Fibroblast of lung (primary cell): ENCODE measurements at regions not wholly inside any gene's neighbourhood (a gene's known extent, or its start where the extent isn't known, plus 50 kb on each side); places are given as distances from the start of the nearest gene placed in this dataset.
A peak's percentile ranks its signal among the peaks of the same experiment; 100 is the strongest.

Experiments used
- DNase-seq, 2 donors: peaks; one replicate each; pipeline versions ENCODE4 v3.0.0 to v3.0.0-alpha.2; 2010; ENCODE audit warnings: low read depth in 2 of 2
- H2AFZ ChIP-seq: 2 replicates; pipeline ENCODE4 v1.5.1; 2012; ENCODE audit warnings: low read length, control low read depth, inconsistent platforms
- H3K27ac ChIP-seq: 2 replicates; pipeline ENCODE4 v1.5.1; 2011; ENCODE audit warnings: low read length, control low read depth; ENCODE audit not compliant: insufficient read depth
- H3K27me3 ChIP-seq: 2 replicates; pipeline ENCODE4 v1.5.1; 2011; ENCODE audit warnings: mild to moderate bottlenecking, low read length; ENCODE audit not compliant: control insufficient read depth, insufficient read depth
- H3K36me3 ChIP-seq: 2 replicates; pipeline ENCODE4 v1.5.1; 2011; ENCODE audit warnings: low read length; ENCODE audit not compliant: control insufficient read depth, insufficient read depth
- H3K4me1 ChIP-seq: 2 replicates; pipeline ENCODE4 v1.5.1; 2011; ENCODE audit warnings: low read length; ENCODE audit not compliant: control insufficient read depth, insufficient read depth; ENCODE audit errors: extremely low read depth
- H3K4me2 ChIP-seq: 2 replicates; pipeline ENCODE4 v1.5.1; 2011; ENCODE audit warnings: low read length, control low read depth; ENCODE audit not compliant: insufficient read depth; ENCODE audit errors: extremely low read depth
- H3K4me3 ChIP-seq, 4 experiments: fragments of 200-600 bp in 1 of 4; sonication (generic) in 1 of 4; replicated peaks in 1 of 4; 2 replicates each; pipeline ENCODE4 v1.5.1; 2011 to 2016; ENCODE audit warnings: low read length in 4 of 4, low read depth in 3 of 4, mild to moderate bottlenecking in 3 of 4, control low read depth in 2 of 4, inconsistent platforms in 1 of 4, mixed read lengths in 1 of 4; ENCODE audit not compliant: insufficient read depth in 1 of 4; ENCODE audit errors: control extremely low read depth in 1 of 4
- H3K79me2 ChIP-seq: 2 replicates; pipeline ENCODE4 v1.5.1; 2012; ENCODE audit warnings: mild to moderate bottlenecking, low read length, inconsistent platforms; ENCODE audit not compliant: control insufficient read depth, insufficient read depth
- H3K9ac ChIP-seq: 2 replicates; pipeline ENCODE4 v1.5.1; 2011; ENCODE audit warnings: mild to moderate bottlenecking, low read length, control low read depth; ENCODE audit not compliant: insufficient read depth
- H3K9me3 ChIP-seq: 2 replicates; pipeline ENCODE4 v1.5.1; 2012; ENCODE audit warnings: low read depth, low read length; ENCODE audit not compliant: control insufficient read depth, insufficient read depth
- H4K20me1 ChIP-seq: 2 replicates; pipeline ENCODE4 v1.5.1; 2011; ENCODE audit warnings: low read length; ENCODE audit not compliant: control insufficient read depth, insufficient read depth; ENCODE audit errors: extremely low read depth
- CTCF ChIP-seq, 2 donors: IDR thresholded peaks in 1 of 2; conservative IDR thresholded peaks in 1 of 2; 1 replicate in 1 of 2; 2 replicates in 1 of 2; pipeline ENCODE4 v1.5.1; 2011 to 2012; ENCODE audit warnings: low read length in 2 of 2, control low read depth in 1 of 2, inconsistent platforms in 1 of 2, low read depth in 1 of 2, mild to moderate bottlenecking in 1 of 2
- EZH2 ChIP-seq: IDR thresholded peaks from 2 replicates; pipeline ENCODE4 v1.5.1; 2012; ENCODE audit warnings: low read length, control low read depth, mild to moderate bottlenecking; ENCODE audit errors: missing control alignments

GRCh38 chr6:54718541-54719023, 128.0 kb upstream of the FAM83B start:
- Histone ChIP-seq H3K27me3 (no peaks in the 10 kb centered on the region), H3K36me3 (no peaks in the 10 kb centered on the region), H2AFZ (no peak overlapping the region), H3K9me3 (no peaks in the 10 kb centered on the region), H3K79me2 (no peaks in the 10 kb centered on the region), H4K20me1 (no peaks in the 10 kb centered on the region), H3K4me1 (no peaks in the 10 kb centered on the region), H3K27ac (no peak overlapping the region), H3K9ac (no peak overlapping the region), H3K4me3 (no peak overlapping the region), H3K4me2 (no peak overlapping the region)
- TF ChIP-seq EZH2 (no peak), CTCF (conservative IDR thresholded peaks at IDR 0.05 in 1 of 2, IDR thresholded peaks at IDR 0.05 in 1 of 2; ENCODE audit: low read depth in 1 of 2, low read length in 2 of 2) (no peak)
- no peak for DNase-seq

- Histone ChIP-seq H3K27me3 (no peaks in the 10 kb centered on the region), H3K27ac (no peak overlapping the region), H3K4me2 (no peak overlapping the region), H3K4me3 (no peak overlapping the region), H3K4me1 (no peaks in the 10 kb centered on the region), H3K36me3 (no peaks in the 10 kb centered on the region), H3K9ac (no peak overlapping the region), H3K9me3 (no peaks in the 10 kb centered on the region), H4K20me1 (no peaks in the 10 kb centered on the region), H2AFZ (no peak overlapping the region), H3K79me2 (no peaks in the 10 kb centered on the region)
- TF ChIP-seq EZH2 (no peak), CTCF (conservative IDR thresholded peaks at IDR 0.05 in 1 of 2, IDR thresholded peaks at IDR 0.05 in 1 of 2; ENCODE audit: low read depth in 1 of 2, low read length in 2 of 2) (no peak)
- peak in 1 of 2 donors; percentile 4 for DNase-seq
Measured at GRCh38 chr6:54719131-54719530, 127.4 kb upstream of the FAM83B start.

GRCh38 chr6:54719633-54720032, 126.9 kb upstream of the FAM83B start:
- no peaks in the 10 kb centered on the region for H3K27me3 ChIP-seq
- TF ChIP-seq EZH2: no peak
- TF ChIP-seq CTCF (conservative IDR thresholded peaks at IDR 0.05 in 1 of 2, IDR thresholded peaks at IDR 0.05 in 1 of 2; ENCODE audit: low read depth in 1 of 2, low read length in 2 of 2): no peak
- H3K4me2 ChIP-seq: no peak overlapping the region
- H3K36me3 ChIP-seq: no peaks in the 10 kb centered on the region
- no peak overlapping the region for H3K27ac ChIP-seq
- no peaks in the 10 kb centered on the region for H4K20me1 ChIP-seq
- H3K4me3 ChIP-seq: no peak overlapping the region
- H3K4me1 ChIP-seq: no peaks in the 10 kb centered on the region
- H2AFZ ChIP-seq: no peak overlapping the region
- H3K9ac ChIP-seq: no peak overlapping the region
- no peaks in the 10 kb centered on the region for H3K79me2 ChIP-seq
- peak in 1 of 2 donors; percentile 10 for DNase-seq
- H3K9me3 ChIP-seq: no peaks in the 10 kb centered on the region
